PC-3 (cell line): ENCODE measurements at regions not wholly inside any gene's neighbourhood (a gene's known extent, or its start where the extent isn't known, plus 50 kb on each side); places are given as distances from the start of the nearest gene placed in this dataset.

ENCODE experiments used
- EZH2 ChIP-seq: fragments of 300-600 bp; sonication (generic); IDR thresholded peaks from one replicate; pipeline ENCODE4 v1.6.1; 2017; ENCODE audit warnings: antibody characterized with exemption, mild to moderate bottlenecking, low read length; ENCODE audit not compliant: unreplicated experiment
- EZH2phosphoT487 ChIP-seq: fragments of 300-600 bp; sonication (generic); IDR thresholded peaks from 2 replicates; pipeline ENCODE4 v1.6.1; 2018; ENCODE audit warnings: mild to moderate bottlenecking, antibody characterized with exemption, low read length, borderline replicate concordance
- TF ChIP-seq, protein P1 (sequence below): fragments of 300-600 bp; sonication (generic); conservative IDR thresholded peaks from 2 replicates; pipeline ENCODE4 v1.5.1; 2017; ENCODE audit warnings: antibody characterized with exemption, low read depth, mild to moderate bottlenecking, low read length

DNA sequence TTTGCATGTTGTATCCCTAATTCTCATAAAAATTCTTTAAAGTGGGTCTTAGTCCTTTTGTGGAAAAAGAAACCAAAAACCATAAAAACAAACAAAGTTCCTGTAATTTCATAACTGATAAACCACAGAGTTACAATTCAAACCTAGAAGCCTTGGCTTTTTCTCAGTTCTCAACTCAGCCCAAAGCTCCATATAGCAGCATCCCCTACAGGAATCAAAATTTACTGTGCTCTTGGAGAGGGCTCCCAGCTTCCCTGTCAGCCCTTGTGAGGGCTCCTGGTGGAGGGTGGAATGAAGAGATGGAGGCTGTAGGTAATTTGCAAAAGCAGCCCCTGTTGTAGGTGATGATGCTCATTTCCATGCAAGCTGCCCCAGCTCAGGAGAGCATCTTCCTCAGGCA is 506.1 kb upstream of the KIRREL3 start:
- TF ChIP-seq, protein P1, sequence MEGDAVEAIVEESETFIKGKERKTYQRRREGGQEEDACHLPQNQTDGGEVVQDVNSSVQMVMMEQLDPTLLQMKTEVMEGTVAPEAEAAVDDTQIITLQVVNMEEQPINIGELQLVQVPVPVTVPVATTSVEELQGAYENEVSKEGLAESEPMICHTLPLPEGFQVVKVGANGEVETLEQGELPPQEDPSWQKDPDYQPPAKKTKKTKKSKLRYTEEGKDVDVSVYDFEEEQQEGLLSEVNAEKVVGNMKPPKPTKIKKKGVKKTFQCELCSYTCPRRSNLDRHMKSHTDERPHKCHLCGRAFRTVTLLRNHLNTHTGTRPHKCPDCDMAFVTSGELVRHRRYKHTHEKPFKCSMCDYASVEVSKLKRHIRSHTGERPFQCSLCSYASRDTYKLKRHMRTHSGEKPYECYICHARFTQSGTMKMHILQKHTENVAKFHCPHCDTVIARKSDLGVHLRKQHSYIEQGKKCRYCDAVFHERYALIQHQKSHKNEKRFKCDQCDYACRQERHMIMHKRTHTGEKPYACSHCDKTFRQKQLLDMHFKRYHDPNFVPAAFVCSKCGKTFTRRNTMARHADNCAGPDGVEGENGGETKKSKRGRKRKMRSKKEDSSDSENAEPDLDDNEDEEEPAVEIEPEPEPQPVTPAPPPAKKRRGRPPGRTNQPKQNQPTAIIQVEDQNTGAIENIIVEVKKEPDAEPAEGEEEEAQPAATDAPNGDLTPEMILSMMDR = no peak
- no peak for TF ChIP-seq EZH2
- TF ChIP-seq EZH2phosphoT487 = no peak
